HG02623 (cell line): ENCODE measurements at regions not wholly inside any gene's neighbourhood (a gene's known extent, or its start where the extent isn't known, plus 50 kb on each side); places are given as distances from the start of the nearest gene placed in this dataset.
"Not testable (repeated sequence)": the region's sequence is repeated elsewhere in the genome, so short reads cannot be mapped to it uniquely, and the experiment has no call there.

ENCODE experiments used
- ATAC-seq: cut with Tn5 transposase; IDR thresholded peaks from one replicate; pipeline ENCODE4 v1.9.1; 2021; ENCODE audit warnings: moderate library complexity; ENCODE audit not compliant: unreplicated experiment

DNA sequence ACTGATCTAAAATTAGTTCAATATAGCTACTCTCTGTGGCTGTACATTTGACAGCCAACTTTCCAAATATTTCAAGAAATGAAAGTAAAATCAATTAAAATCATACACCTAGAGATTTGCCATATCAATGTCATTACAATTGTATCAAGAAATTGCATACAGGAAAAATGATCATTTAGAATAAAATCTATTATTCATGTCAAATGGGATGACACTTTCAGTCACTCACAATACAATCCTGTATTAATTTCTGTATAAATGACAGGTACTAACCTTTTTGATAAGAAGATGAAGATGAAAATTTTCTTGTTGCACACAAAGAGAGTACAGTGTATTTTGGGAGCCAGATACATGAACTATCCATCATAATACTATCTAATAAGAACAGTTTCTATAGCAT is 1588.9 kb upstream of the PRMT6 start:
- ATAC-seq, result no peak

DNA sequence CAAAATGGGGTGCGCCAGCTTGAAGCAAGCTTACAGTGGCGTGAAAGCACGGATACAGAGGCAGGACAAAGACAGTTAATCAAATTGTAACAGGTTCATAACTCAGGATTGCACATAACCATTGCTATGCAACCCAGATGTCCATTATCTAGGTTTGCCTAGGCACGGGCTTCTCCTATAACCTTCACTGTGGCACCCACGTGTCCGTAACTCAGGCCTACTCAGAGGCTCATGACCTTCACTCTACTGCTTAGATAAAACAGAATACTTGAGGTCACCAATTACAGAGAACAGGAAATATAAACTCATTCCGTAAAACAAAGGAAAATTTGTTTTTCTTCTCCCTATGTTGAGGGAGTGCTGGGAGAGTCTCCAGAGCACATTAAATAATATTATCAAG is 1585.9 kb upstream of the PRMT6 start:
- not testable (repeated sequence) for ATAC-seq

DNA sequence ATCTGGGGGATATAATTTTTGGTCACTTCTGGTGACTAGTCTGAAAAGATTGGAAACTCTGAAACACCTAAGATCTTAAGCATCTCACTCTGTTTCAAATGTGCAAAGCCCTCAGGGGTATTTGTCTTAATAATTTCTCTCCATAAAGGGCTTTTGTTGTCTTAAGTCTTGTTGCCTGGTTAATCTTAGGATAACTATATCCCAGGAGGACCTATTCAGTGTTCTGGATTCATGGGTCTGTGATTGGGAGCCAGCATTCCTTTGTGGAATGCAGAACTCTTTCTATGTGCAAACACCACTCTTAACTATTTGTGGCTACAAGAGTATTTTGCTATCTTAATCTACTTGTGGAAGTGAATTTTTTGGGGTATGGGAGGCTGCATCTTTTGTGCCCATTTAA is 1573.0 kb upstream of the PRMT6 start:
- ATAC-seq, result no peak

DNA sequence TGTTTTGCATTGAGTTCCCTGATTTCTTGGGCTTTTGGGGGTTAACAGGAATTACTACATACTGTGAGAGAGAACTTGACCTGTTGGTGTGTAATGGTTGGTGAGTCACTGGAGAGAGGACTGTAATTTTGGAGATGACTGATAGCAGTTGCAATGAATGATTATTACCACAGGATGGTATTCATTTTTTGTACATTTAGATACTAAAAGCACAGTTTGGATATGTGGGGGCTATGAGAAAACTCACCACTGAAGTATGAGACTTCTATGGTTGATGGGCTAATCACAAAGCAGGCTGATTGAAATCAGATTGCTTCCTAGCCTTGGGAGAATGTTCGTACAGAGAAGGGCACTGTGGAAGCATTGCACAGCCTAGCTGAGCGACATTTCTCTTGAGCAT is 1571.3 kb upstream of the PRMT6 start:
- no peak for ATAC-seq

DNA sequence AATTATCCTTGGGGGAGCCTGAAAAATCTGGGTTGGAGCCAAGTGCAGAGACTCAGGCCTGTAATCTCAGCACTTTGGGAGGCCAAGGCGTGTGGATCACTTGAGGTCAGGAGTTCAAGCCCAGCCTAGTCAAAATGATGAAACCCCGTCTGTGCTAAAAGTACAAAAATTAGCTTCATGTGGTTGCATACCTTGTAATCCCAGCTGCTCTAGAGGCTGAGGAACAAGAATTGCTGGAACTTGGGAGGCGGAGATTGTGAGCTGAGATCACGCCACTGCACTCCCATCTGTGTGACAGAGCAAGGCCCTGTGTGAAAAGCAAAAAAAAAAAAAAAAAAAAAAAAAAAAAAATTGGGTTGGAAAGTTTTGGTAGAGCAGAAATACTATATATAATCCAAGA is 1563.6 kb upstream of the PRMT6 start:
- ATAC-seq, result no peak

DNA sequence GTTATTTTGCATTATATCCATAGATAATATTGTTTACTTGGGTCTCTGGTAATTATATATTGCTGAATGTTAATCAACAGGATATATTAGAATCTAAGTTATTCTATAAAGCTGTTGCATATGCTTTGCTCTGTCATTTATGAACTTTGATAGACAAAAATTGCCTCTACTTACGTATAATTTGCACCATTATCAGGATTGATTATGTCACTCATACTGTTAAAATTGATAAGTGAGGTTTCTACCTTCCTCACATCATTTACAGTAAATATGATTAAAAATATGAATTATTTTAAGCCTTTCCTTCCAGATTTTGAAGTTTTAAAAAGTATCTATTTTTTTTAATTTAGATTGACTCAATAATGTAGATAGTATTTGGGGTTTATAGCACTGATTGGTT is 1540.4 kb upstream of the PRMT6 start:
- no peak for ATAC-seq

DNA sequence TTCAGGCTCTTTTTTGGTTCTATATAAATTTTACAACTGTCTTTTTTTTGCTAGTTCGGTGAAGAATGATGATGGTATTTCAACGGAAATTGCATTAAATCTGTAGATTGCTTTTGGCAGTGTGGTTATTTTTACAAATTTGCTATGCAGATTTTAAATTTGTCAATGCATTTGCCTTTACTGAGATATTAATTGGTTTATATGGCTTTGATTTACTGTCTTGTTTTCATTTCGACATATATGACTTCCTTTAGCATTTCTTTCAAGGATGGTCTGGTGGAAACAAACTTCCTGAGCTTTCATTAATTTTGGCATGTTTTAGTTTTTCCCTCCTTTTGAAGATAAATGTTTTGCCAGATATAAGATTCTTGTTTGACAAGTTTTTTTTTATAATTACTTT is 1522.5 kb upstream of the PRMT6 start:
- ATAC-seq, result no peak

DNA sequence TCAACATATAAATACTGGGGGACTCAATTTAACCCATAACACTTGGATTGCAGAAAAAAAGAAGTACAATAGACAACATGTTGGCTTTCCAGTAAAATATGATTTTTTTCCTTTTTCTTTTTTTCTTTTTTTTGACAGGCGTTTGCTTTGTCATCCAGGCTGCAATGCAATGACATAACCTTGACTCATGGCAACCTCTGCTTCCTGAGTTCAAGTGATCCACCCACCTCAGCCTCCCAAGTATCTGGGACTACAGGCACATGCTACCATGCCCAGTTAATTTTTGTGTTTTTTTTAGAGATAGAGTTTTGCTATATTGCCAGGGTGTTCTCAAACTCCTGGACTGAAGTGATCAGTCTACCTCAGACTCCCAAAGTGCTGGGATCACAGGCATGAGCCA is 1512.0 kb upstream of the PRMT6 start:
- no peak for ATAC-seq

DNA sequence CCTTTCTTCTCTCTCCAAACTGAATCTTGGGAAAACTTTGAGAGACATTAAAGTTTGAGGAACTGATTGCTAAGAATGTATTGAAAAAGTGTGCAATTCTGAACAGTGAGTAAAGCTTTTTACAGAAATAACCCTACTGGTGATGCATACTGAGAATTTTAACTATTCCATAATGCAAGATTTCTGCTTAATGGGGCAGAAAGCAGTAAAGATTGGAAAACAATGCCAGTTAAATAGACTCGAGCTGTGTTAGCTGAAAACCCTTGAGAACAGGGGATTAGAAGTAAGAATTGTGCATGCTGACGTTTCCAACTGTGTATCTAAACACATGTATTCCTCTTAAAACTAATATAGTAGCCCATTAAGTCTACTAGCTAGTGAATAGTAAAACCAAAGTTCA is 1500.2 kb upstream of the PRMT6 start:
- ATAC-seq, result no peak

DNA sequence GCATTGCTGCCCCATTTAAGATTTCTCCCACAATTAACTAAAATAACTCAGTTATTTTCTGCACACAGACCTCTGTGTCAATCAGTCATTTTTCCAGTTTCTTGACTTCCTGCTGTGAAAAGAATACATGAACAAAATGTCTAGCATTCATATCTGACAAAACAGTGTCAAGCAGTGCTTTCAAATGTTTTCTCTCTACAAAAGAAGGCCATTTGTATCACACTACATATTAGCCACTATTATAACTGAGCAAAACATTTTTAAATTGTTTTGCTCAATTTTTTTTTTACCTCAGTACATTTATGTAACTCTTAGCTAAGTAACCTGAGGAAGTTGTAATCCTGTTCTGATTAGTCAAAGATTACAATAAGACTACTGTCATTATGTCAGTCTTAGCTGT is 1498.5 kb upstream of the PRMT6 start:
- no peak for ATAC-seq

DNA sequence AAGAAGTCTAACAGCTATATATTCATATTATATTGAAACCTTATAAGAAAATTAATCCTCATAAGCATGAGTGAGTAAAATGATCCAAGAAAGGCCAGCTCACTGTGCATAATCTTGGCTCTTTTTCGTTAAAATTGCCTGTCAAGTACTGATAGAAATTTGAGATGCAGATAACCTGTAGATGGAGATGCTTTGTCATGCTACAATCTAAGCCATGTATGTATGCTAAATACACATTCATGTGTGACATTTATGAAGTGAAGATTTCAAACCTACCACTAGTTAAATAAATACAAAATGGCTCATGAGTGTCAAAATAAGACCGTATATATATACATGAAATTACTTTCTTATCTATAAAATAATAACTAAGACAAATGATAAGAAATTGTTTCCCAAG is 1491.5 kb upstream of the PRMT6 start:
- ATAC-seq, result no peak

DNA sequence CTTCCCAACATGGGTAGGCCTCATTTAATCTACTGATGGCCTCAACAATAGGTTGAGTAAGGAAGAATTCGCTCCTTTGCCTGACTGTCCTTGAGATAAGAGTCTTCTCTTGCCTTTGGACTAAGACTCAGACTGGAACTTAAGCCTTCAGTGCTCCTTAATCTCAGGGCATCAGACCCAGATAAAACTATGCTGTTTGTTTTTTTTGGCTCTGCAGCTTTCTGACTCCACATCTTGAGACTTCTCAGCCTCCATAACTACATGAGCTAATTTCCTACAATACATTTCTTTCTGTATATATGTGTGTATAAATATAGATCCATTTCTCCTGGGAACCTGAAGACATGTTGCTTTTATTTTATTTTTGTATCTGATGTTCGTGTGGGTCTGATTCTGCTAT is 1470.7 kb upstream of the PRMT6 start:
- no peak for ATAC-seq

DNA sequence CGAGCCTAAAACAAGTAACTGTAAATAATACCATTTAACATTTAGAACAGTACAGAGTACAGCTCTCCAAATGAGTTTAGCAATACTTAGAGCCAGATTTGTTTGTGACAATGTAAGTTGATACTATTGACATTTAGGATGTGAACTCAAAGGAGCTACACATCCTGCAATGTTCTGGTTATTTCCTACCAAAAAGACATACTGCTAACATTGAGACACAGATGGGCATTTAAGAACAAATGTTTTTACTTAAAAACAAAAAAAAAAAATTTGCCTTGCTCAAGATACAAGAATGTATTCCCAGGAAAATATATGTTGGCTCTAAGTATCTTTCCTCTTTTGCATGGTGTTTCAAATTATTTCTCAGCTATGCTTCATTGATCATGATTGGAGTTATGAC is 1464.8 kb upstream of the PRMT6 start:
- ATAC-seq, result no peak

DNA sequence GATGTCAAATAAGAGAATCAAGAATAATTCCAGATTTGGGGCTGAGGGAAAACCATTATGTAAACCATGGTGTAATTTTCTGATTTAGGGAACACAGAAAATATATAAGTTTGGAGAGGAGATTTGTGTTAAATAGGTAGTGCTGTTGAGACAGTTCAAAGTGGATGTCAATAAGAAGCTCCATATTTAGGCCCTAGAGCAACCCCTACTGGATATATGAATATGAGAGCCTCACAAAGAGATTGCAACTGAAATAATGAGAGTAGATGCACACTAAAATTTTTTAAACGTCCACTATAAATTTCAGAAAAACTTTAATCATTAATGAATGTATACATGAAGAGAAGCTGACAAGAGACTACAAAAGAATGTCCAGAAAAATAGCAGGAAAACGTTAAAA is 1447.8 kb upstream of the PRMT6 start:
- ATAC-seq, result no peak

DNA sequence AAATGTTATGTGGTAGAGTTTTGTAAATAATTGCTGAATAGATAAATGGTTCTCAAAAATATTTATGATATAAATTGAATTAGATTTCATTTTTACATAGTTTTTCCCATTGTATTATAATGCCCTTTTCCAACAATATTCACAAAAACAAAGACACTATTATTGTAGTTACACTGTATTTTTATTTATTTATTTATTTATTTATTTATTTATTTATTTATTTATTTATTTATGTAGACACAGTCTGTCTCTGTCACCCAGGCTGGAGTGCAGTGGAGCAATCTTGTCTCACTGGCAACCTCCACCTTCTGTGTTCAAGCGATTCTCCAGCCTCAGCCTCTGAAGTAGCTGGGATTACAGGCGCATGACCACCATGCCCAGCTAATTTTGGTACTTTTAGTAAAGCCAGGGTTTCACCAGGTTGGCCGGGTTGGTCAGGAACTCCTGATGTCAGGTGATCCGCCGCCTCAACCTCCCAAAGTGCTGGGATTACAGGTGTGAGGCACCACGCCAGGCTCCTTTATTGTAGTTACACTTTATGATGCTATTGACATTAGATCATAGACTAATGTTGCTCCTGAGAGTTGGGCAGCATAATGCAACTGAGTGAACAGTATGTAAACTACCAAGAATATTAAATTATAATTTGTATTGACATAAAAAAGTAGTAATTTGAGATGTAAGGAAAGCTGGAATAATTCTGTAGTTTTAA is 1430.0 kb upstream of the PRMT6 start:
- no peak for ATAC-seq

DNA sequence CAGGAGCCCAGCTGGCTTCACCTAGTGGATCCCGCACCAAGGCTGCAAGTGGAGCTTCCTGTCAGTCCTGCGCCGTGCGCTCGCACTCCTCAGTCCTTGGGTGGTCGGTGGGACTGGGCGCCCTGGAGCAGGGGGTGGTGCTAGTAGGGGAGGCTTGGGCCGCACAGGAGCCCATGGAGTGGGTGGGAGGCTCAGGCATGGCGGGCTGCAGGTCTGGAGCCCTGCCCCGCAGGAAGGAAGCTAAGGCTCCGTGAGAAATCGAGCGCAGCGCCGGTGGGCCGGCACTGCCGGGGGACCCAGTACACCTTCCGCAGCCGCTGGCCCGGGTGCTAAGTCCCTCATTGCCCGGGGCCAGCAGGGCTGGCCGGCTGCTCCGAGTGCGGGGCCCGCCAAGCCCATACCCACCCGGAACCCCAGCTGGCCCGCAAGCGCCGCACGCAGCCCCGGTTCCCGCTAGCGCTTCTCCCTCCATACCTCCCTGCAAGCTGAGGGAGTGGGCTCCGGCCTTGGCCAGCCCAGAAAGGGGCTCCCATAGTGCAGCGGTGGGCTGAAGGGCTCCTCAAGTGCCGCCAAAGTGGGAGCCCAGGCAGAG is 1425.2 kb upstream of the PRMT6 start:
- not testable (repeated sequence) for ATAC-seq

DNA sequence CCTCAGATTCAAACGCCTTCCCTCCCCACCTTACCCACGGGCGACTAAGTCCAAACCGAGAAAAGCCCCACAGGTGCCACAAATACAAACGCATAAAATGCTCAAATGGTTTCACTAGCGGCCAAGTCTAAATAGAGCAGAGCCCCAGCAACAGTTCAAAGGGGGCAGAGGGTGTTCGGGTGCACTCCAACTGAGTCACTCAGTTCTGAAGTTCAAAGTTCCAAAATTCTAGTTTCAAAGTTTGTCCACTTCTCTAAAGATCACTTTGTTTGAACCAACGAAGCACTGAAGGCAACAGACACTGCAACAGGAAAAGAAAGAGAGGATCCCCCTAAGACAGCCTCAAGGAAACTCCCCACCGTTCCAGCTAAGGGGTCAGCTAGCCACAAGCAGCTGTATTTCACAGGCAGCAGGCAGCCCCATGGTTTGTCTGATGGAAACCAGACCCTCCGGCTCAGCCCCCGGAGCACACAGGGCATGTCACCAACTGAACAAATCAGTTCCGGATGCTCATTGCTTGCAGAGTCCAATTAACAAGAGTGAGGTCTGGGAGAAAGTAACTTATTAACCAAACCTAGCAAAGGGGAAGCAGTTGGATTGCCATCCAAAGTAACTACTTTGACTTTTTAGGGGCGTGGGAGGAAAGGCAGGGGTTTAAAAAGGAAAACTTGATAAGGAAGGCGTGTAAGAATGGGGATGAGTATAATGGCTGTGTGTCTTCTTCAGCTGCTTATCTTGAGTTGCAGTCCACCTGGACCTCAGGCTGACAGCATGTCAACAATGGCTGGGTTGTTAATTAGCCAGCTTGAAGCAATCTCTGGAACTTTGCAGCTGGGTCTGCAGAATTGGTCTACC is 1423.9 kb upstream of the PRMT6 start:
- ATAC-seq, result no peak

DNA sequence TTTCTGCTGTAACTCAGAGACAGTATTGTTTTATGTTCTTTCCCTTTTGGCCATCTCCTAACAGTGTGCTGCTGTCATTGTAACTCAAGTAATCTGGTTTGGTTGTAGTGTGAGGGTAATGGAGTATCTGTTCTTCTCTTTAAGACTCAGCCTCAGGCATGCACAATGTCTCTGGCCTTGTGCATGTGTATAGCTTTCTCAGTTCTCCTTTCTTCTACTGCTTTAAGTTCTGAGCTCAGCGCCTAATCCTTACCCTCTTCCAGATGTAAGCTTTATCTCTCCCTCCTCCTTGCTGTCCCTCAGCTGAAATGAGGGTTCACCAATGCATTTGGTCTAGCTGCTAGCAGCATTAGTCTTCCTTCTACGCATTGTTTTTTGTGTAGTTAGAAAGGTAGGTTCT is 1420.4 kb upstream of the PRMT6 start:
- ATAC-seq, result no peak

DNA sequence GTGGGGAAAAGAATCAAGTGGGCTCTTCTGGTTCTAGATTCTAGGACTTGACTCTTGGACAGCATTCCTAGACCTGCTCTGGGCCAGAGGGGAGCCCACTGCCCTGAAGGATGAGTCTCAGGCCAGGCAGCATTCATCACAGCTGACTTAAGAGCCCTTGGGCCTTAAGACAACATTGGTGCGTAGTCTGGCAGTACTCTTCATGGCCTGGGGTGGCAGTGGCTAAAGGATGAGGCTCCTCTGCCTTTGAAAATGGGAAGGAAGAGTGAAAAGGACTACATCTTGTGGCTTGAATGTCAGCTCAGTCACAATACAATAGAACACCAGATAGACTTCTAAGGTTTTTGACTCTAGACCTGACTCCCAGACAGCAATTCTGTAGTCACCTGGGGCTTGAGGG is 1415.1 kb upstream of the PRMT6 start:
- ATAC-seq, result no peak

DNA sequence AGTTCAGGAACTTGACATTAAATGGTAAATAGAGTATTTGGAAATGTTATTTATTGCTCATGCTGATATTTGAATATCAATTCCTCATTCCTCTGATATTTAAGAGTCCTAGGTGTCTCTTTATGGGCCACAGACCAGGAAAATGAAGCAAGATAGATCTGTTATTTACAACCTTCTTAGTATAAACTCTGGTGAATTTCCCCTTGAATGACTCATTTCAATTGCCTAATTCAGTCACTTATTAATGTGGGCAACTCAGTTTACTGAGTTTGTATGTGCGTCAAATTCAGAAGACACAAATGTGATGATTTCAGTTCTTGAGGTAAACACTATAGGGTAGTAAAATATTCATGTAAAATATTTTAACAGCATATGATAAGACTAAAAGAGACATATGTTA is 1404.4 kb upstream of the PRMT6 start:
- no peak for ATAC-seq

DNA sequence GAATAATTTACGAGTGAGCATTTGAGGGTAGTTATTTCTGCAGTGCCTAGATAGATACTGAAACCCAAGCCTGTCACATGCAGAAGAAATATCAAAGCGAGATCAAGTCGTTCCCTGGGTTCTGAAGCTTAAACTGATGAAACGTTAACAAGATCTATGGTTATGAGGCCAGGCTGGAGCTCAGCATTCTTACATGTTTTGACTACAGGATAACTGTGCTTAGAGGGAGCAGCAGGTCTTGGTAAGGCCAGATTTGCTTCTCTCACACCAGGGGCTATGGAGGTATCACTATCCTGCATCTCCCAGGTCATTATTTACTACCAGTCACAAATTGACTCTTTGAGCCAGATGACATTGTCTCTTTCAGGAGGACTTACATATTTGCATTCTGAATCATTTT is 1401.4 kb upstream of the PRMT6 start:
- no peak for ATAC-seq

DNA sequence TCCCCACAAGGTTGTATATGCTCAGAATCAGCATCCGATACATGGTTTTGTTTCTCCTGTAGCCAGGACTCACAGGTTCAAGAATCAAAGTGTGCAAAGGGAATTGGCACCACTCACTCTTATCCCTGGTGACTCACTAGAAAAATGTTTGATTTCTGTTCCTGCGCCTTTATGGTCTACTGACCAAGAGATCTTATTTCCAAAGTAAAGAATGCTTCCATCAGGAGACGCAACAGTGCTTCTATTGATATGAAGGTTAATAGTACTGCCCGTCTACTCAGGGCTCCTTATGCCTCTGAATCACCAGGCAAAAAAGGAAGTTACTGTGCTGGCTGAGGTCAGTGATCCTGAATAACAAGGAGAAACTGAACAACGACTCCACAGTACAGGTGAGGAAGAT is 1392.0 kb upstream of the PRMT6 start:
- no peak for ATAC-seq
